GM19467 (cell line): ENCODE measurements at regions not wholly inside any gene's neighbourhood (a gene's known extent, or its start where the extent isn't known, plus 50 kb on each side); places are given as distances from the start of the nearest gene placed in this dataset.
"Not testable (repeated sequence)": the region's sequence is repeated elsewhere in the genome, so short reads cannot be mapped to it uniquely, and the experiment has no call there.

Source experiments
- ATAC-seq: cut with Tn5 transposase; IDR thresholded peaks from one replicate; pipeline ENCODE4 v1.9.1; 2021; ENCODE audit warnings: mild to moderate bottlenecking, moderate library complexity; ENCODE audit not compliant: unreplicated experiment

DNA sequence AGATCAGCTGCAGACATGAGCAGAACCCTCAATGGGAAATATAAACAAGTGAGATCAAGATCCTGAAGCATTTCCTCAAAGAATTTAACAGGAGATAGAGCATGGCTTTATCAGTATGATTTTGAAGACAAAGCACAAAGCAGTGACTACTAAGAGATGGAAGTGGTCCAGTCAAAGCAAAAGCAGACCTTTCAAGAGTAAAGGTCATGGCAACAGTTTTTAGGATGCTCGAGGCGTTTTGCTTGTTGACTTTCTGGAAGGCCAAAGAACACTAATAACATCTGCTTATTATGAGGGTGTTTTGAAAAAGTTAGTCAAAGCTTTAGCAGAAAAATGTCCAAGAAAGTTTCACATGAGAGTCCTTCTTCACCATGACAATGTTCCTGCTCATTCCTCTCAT lies 128.5 kb downstream of the KCNE4 start:
- ATAC-seq, result no peak

DNA sequence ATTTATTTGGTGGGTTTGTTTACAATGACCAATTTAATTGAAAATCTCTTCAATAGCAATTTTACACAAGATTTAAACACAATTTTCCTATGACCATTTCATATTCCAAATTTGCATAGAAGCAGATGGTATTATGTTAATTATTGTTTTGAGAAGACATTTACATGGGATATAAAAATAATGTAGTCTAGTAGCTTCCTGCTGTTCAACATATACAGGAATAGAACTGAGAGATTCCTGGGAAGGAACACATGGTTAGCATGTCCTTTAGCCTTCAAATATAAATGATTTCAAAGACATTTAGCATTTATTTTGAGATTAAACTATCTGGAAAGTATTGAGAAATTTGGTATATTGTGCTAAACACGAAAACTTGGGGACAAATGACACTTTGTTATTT lies 129.6 kb downstream of the KCNE4 start:
- no peak for ATAC-seq

DNA sequence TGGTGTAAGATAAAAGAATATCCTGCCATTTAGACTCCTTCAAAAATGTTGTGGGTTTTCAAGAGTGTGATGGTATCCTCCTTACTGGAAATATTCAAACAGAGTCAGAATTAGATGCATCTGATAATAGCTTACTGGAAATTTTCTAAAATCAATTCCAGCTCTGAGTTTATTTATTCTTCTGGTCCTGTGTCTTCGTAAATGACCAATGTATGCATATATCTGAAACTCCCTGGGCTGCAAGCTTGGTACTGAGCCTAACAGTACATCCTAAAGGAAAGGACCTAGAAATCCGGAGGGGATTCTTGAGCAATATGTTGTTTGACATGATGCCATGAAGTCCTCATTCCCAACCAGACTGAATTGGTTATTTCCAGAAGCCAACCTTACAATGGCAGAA lies 130.4 kb downstream of the KCNE4 start:
- ATAC-seq, result no peak

DNA sequence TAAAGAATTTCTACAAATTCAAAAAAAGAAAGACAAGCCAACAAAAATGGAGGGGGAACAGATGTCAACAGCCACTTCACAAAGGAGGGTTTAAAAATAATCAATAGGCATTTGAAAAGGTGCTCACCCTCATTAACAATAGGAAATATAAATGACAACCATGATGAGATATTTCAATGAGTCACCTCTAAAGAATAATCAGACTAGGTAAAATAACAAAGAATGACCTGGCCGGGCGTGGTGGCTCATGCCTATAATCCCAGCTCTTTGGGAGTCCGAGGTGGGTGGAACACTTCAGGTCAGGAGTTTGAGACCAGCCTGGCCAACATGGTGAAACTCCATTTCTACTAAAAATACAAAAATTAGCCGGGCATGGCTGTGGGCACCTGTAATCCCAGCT lies 133.6 kb downstream of the KCNE4 start:
- ATAC-seq, result no peak

DNA sequence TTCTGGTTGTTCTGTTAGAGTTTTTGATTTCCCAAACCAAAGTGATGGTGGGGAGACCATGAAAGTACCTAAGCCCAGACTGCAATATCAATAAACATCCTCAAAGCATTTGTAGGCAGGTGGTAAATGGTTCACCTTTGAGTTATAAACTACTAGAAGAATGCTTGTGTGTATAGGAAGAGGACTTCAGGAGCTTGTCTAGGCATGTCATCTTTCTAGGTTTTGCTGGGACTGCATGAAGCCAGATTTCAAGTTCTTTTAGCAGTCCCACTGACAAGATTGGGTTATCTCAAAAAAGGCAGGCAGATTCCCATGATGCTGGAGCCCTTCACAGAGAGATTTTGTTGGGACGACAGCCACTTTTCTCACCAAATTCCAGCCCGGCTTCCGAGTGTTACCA lies 135.3 kb downstream of the KCNE4 start:
- ATAC-seq, result no peak

DNA sequence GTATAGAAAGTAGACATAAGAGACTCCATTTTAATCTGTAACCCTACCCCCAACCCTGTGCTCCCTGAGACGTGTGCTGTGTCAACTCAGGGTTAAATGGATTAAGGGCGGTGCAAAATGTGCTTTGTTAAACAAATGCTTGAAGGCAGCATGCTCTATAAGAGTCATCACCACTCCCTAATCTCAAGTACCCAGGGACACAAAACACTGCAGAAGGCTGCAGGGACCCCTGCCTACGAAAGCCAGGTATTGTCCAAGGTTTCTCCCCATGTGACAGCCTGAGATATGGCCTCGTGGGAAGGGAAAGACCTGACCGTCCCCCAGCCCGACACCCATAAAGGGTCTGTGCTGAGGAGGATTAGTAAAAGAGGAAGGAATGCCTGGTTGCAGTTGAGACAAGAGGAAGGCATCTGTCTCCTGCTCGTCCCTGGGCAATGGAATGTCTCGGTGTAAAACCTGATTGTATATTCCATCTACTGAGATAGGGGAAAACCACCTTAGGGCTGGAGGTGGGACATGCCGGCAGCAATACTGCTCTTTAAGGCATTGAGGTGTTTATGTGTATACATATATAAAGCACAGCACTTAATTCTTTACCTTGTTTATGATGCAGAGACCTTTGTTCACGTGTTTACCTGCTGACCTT lies 138.7 kb downstream of the KCNE4 start:
- not testable (repeated sequence) for ATAC-seq

DNA sequence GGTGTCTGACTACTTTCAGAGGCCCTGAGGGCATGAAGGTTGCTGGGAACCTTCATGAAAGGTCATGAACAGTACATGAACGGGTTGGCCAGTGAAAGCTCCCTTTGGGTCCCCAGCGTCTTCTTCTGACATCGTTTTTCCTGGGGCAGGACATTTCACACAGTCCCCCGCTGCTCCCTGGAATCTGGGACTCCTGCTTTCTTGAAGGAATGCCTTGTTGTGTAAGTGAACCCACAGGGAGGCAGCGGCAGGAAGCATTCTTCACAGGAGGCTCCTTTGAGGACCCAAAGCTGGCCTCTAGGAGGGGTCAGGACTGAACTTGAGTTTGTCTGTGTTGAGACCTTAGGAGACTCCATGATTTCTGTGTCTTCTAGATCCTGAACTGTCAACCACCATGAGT lies 144.3 kb downstream of the KCNE4 start:
- no peak for ATAC-seq

DNA sequence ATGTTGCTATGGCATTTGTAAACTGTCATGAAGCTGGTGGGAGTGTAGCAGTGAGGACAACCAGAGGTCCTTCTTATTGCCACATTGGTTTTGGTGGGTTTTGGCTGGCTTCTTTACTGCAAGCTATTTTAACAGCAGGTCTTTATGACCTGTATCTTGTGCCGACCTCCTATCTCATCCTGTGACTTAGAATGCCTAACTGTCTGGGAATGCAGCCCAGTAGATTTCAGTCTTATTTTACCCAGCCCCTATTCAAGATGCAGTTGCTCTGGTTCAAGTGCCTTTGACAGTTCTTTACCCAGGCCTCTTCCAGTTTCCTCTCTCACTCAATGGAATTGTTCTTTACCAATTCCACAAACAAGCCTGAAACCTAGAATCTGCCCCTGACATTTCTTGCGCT lies 145.1 kb downstream of the KCNE4 start:
- ATAC-seq, result no peak

DNA sequence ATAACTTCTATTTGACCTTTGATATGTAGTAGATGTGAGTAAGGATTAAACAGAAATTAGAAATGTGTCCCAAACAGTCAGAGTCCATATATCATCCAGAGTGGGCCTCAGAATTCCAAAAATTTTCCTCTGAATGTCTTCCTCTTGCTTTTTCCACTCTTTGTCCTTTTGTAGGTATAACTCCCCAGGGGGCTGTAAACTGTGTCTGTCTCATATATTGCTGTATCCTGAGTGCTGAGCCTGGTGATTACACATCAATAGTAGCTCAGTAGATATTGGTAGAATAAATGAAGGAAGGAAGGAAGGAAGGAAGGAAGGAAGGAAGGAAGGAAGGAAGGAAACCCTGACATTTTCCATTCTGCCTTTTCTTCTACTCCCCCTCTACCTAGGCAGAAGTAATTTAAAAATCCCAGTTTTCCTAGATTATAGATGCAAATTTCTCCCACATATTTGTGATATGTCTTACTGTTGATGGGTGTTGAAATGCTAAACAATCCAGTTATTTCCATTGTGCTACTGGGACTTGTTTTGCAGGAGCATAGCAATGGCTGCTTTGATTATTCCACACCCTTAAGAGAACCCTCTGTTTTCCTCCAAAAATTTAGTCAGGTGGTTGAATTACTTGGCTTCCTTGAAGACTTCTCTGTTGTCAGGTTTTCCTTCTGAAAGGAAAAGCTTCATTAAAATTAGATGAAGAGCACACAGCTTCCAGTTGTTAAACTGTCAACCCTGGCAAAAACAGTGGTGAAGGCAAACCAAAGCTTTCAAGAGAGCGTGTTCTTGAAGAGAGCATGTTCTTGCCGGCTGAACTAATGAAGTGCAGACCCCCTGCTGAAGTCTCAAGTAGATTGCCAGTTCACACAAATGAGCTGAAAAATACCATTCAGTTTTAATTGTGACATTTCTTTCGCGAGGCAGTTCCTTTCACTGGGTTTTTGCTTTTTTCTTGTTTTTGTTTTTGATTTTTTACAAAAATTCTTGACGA lies 147.8 kb downstream of the KCNE4 start:
- no peak for ATAC-seq

DNA sequence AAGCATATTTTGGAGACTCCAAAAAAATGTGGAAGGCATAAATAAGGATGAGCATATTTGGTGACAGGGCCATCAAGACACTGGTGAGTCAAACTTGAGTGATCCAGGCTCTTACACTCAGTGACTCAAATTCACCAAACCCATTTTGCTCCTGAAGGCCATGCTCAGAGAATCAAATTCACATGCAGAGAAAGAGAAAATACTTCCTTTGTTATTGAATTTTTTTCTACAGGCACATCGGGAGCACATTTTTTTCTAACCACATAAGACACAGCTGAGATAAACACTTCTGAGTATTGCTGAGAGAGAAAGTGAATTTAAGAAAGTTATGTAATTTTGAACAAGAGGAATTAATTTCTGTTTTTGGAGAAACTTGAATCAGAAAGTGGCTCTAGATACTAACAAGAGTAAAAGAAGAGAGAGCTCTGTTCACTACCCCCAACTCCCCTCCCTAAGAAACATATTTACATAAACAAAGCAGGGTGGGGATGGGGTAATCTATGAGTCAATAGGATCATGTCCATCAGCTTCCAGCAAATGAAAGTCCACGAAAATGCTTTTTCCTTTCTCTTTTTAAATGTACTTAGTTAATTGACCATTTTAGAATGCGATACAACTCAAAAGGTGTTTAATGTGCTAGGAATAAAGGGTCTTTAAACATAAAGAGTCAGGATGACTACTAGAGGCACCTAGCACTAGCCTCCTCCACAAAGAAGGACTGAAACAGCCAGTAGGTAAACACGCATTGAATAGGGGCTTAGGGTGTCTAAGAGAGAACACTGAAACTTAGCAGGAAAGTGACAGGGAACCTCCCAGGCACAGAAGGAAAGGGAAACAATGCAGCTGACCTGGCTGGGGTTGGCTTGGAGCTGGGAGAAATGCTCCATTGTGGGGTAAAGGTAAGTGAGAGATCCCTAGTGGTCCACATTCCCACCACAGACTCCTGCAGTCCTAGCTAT lies 152.3 kb downstream of the KCNE4 start:
- no peak for ATAC-seq

DNA sequence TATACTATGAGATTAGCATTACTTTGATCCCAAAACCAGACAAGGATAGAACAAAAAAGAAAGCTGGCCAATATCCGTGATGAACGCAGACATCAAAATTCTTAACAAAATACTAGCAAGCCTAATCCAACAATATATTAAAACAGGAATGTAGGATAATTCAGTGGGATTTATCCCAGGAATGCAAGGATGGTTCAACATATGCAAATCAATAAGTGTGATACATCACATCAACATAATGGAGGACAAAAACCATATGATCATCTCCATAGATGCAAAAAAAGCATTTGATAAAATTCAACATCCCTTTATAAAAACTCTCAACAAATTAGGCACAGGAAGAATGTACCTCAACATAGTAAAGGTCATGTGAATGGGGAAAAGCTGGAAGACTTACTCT lies 158.5 kb downstream of the KCNE4 start:
- ATAC-seq, result no peak

DNA sequence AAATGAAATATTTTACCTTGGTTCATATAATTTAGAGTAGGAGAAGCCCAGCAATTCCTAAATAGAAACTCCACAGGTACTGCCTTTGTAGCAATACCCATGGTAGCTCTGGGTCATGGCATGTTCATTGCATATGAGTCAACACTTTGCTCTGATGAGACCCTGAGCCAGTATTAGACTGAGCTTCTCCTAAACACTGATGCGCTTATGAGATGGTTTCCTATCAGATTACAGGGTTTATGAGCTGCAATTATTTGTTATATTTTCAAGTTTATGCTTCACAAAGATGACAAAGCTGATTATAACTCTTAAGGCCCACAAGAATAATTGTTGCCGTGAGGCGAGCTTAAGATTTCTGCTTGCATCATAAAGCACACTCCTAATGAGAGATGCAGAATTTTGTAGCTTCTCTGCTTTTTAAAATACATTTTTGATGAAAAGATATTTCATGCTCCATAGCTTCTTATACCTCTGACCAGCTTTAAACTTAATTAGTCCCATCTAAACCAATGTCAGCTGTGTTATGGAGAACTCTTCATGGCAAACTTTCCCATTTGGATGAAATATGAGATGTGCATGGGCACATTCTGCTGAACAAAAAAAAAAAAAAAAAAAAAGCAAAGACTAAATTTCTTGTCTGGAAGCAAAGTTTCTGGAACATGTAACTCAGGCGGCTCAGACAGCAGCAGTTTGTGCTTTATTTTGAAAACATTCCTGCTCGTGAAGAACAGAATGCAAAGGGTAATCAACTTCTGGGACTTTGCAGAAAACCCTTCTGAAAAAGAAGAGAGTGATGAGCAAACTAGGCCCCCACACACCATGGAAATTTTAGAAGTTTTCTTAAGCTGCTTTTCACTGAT lies 162.6 kb downstream of the KCNE4 start:
- no peak for ATAC-seq

DNA sequence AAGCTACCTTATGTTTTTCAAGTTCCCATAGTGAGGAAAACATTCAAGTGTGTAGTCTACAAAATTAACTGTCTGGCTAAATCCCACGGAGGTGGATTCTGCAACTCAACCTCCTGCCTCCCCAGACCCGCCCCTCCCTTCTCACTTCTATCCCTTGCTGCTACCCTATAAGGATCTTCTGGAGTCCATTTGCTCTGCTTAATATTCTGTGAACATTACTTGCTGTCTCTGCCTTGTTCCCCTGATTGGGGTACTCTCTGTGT lies 163.2 kb downstream of the KCNE4 start:
- no peak for ATAC-seq

DNA sequence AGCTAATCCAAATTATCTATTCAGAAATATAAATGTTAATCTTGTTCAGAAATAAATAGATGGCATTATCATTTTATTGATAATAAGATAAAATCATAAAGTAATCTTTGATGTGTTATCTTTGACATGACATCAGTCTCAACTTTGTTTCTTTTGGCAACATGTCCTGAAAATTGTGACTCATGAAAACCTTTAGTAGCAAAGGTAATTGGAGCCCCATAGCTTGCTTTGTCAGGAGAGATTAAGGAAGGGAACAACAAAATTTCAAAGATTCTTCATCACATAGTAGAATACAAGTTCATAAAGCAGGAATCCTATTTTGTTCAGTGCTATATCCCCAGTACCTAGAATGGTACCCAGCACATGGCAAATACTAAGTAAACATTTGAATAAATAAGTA lies 165.4 kb downstream of the KCNE4 start:
- ATAC-seq, result no peak

DNA sequence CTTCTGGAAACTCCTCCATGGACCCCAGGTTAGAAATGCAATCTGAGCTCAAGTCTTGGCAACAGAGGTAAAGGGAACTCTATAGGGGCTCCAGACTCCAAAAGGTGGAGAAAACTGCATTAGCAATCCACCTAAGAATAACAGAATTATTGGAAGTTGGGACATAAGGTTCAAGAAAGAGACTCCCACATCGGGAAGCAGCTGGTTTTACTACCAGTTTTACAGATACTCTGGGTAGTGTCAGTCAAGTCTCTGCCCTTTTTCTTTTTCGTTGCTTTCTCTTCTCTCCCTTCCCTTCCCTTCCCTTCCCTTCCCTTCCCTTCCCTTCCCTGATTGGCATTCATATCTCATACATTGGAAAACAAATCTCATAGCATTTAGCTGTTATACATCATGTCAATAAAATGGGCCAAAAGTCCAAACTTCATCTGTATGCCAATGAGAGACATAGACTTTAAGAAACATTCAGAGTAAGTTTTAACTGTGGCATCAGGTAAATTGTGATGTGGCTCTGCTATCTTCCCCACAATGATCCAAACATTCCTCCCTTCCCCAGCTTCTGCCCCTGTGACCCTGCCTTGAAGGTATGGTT lies 166.7 kb downstream of the KCNE4 start:
- no peak for ATAC-seq

DNA sequence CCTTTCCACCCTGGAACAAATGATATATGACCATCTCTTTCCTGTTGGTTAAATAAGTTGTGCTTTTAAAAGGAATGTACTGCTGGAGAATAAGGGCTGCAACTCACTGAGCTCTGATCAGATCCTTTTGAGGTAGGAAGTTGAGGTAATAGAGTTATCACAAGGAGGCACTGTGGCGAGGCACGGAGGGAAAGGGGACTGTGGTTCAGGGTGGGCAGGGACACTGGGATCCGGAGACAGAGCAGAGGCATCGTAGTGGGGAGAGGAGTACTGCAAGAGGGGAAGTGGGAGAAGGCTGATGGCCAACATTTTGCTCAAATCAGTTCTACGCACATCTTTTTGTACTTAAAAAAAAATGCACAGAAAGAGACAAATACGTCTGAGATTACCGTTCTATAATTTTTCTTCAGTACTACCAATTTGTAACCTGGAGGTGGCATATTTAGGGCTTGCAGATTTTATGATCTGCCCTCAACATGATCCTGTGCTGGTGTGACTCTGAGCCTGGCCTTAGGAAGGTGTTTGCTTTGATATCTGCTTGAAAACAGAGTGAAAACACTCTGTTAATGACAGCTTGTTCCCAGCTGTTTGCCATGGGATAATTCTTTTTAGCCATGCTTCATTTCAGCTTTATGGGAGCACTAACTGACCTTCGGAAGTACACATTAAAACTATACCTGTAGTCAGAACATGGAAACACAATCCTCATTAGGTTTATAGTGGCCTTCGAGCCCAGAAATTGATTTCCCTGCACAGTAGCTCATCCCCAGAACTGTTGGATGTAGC lies 168.1 kb downstream of the KCNE4 start:
- ATAC-seq, result no peak

DNA sequence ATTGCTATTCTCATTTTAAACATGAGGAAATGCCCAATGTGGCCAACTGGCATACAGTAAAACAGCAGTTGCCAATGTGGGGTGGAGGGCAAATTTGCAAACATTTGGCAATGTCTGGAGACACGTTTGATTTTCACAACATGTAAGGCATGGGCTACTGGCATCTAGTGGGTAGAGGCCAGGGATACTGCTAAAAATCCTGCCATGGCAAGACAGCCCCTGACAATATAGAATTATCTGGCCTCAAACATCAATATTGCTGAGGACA lies 168.6 kb downstream of the KCNE4 start:
- ATAC-seq, result no peak

DNA sequence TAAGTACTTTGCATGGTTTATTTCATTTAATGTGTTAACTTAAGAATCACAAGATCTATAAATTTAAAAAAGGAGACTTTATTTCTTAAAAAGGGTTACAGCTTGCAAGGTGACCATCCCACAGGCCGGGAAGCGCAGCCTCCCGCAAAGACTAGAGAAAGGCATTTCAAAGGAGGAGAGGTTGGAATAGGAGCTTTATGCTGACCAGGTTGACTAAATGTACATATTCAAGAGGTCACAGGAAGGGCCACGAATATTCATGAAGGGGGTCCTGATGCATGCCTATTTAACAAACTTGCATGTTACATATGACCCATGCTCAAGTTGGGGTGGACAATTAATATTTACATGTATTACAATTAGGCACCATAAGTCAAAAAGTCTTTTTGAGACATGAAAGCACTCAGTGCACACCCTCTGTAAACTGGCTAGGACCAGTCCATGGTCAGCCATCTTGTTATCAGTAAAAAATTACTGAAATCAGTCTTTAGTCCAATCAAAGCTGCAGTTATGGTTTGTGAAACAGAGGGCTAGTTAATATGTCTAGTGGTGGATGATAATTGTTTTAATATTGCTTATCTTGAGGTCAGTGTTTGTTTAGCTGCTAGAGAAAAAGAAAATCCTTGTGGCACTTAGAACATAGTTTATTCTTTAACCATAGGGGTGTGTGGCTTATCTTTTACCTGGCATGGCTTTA lies 169.3 kb downstream of the KCNE4 start:
- ATAC-seq, result no peak

DNA sequence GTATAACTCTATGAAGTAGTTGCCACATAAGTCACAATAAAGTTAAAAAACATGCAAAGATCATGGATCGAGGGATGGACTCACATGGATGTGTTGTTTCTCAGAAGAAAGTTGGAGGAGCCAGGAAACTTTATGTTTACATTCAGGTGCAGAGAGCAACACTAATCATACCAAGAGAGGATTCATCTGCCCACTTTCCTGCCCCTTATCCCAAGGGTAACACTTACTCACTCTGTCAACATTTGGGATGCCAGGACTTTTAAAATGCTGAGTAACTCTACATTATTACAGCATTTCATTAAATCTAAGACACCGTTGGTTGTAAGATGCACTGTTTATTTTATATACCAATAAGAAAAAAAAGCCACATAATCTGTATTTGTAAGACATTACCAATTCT lies 170.4 kb downstream of the KCNE4 start:
- no peak for ATAC-seq
